HL-60 (cell line): ENCODE measurements at regions not wholly inside any gene's neighbourhood (a gene's known extent, or its start where the extent isn't known, plus 50 kb on each side); places are given as distances from the start of the nearest gene placed in this dataset.

Experiments used
- CTCF ChIP-seq: IDR thresholded peaks from one replicate; pipeline ENCODE4 v1.5.1; 2011; ENCODE audit warnings: low read length, control low read depth, inconsistent platforms; ENCODE audit not compliant: insufficient read depth
- REST ChIP-seq: IDR thresholded peaks from 2 replicates; pipeline ENCODE4 v1.6.1; 2012; ENCODE audit warnings: low read depth; ENCODE audit not compliant: insufficient replicate concordance

- TF ChIP-seq CTCF, result no peak
- TF ChIP-seq REST, result no peak
These were observed 1267.0 kb upstream of the NCAM2 start for GRCh38 chr21:19731251-19731650.
